RWPE2 (cell line): ENCODE measurements at regions not wholly inside any gene's neighbourhood (a gene's known extent, or its start where the extent isn't known, plus 50 kb on each side); places are given as distances from the start of the nearest gene placed in this dataset.
"Not testable (repeated sequence)": the region's sequence is repeated elsewhere in the genome, so short reads cannot be mapped to it uniquely, and the experiment has no call there.

Experiments used
- ATAC-seq: fragments of 200-7000 bp; cut with Tn5 transposase; 3 replicates; pipeline ENCODE4 v1.9.1; 2021; ENCODE audit warnings: low read depth
- DNase-seq: peaks from one replicate; pipeline ENCODE4 v3.0.0-alpha.2; 2020; ENCODE audit warnings: low spot score
- H3K27ac ChIP-seq: fragments of 450-650 bp; 2 replicates; pipeline ENCODE4 v1.5.1; 2017; ENCODE audit warnings: mild to moderate bottlenecking; ENCODE audit not compliant: poor library complexity, severe bottlenecking
- H3K27me3 ChIP-seq: fragments of 250-450 bp; sonication (Bioruptor Pico); 2 replicates; pipeline ENCODE4 v1.5.1; 2021; ENCODE audit warnings: mild to moderate bottlenecking, moderate library complexity; ENCODE audit not compliant: insufficient read depth, poor library complexity, severe bottlenecking
- H3K36me3 ChIP-seq: fragments of 250-450 bp; sonication (Bioruptor Pico); 2 replicates; pipeline ENCODE4 v1.5.1; 2020; ENCODE audit warnings: low read depth, mild to moderate bottlenecking, moderate library complexity
- H3K4me1 ChIP-seq: fragments of 250-450 bp; sonication (Bioruptor Pico); 2 replicates; pipeline ENCODE4 v1.5.1; 2021; ENCODE audit warnings: mild to moderate bottlenecking, moderate library complexity; ENCODE audit not compliant: insufficient read depth, poor library complexity, severe bottlenecking
- H3K4me3 ChIP-seq: fragments of 250-450 bp; sonication (Bioruptor Pico); 2 replicates; pipeline ENCODE4 v1.5.1; 2021; ENCODE audit warnings: mild to moderate bottlenecking, moderate library complexity; ENCODE audit not compliant: severe bottlenecking
- H3K9me3 ChIP-seq: fragments of 250-450 bp; sonication (Bioruptor Pico); 2 replicates; pipeline ENCODE4 v1.5.1; 2021; ENCODE audit warnings: mild to moderate bottlenecking, moderate library complexity; ENCODE audit not compliant: severe bottlenecking
- CTCF ChIP-seq: fragments of 450-650 bp; IDR thresholded peaks from one replicate; pipeline ENCODE4 v1.5.1; 2017; ENCODE audit warnings: mild to moderate bottlenecking, moderate library complexity; ENCODE audit not compliant: poor library complexity, severe bottlenecking

- Histone ChIP-seq H3K27me3 (peaks cover 4% of the 10 kb centered on the region), H3K4me1 (no peaks in the 10 kb centered on the region), H3K4me3 (no peak overlapping the region), H3K9me3 (no peaks in the 10 kb centered on the region), H3K27ac (no peak overlapping the region), H3K36me3 (no peaks in the 10 kb centered on the region)
- no peak for TF ChIP-seq CTCF
- no peak for ATAC-seq
- DNase-seq, result no peak
These were observed 599.1 kb upstream of the FSHR start for GRCh38 chr2:49753344-49753985.

DNA sequence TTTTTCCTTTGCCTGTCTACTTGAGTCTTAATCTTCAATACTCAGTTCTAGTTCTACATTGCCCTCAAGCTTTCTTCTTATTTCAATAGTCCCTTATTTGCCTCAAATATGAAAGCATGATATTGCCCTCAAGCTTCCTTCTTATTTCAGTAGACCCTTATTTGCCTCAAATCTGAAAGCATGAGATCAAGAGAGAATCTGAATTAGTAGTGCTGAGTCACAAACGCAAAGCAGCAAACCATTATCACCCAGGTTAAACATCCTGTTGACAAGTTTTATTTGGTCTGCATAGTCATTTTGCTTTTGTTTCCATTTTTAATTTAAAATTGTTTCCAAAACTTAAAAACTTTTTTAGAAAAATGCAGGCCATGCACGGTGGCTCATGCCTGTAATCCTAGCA, 583.3 kb upstream of the FSHR start:
- no peak overlapping the region for H3K27ac ChIP-seq
- H3K4me1 ChIP-seq, result no peaks in the 10 kb centered on the region
- H3K9me3 ChIP-seq, result no peaks in the 10 kb centered on the region
- no peaks in the 10 kb centered on the region for H3K27me3 ChIP-seq
- ATAC-seq (no peak), DNase-seq (no peak)
- no peak overlapping the region for H3K4me3 ChIP-seq
- no peaks in the 10 kb centered on the region for H3K36me3 ChIP-seq
- TF ChIP-seq CTCF, result no peak

DNA sequence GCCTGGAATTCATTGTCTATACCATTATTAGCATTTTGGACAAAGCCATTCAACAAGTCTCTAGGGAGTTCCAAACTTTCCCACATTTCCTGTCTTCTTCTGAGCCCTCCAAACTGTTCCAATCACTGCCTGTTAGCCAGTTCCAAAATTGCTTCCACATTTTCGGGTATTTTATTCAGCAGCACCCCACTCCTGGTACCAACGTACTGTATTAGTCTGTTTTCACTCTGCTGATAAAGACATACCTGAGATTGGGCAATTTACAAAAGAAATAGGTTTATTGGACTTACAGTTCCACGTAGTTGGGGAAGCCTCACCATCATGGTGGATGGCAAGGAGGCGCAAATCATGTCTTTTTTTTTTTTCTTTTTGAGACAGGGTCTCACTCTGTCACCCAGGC, 578.6 kb upstream of the FSHR start:
- H3K36me3 ChIP-seq, H3K27ac ChIP-seq, H3K9me3 ChIP-seq, ATAC-seq, H3K4me1 ChIP-seq, H3K4me3 ChIP-seq, DNase-seq, H3K27me3 ChIP-seq: not testable (repeated sequence)

DNA sequence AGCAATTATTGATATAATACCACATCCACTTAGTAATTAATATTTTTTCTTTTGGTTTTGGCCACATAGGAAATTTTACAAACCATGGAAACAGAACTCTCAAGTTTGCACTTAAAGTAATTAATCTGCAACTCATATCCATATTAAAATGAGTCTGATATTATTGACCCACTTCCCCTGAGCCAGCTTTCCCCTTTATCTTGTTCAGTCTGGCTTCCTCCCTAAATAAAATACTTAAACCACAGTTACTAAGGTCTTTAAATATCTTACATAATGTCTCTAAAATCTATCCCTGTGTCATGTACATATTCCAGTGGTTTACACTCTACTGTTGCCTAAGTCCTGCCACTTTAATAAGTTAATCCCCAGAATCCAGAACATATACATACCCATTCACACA, 564.9 kb upstream of the FSHR start:
- Histone ChIP-seq H3K4me1 (no peaks in the 10 kb centered on the region), H3K27ac (no peak overlapping the region), H3K27me3 (peaks cover 2% of the 10 kb centered on the region), H3K36me3 (no peaks in the 10 kb centered on the region), H3K9me3 (no peaks in the 10 kb centered on the region), H3K4me3 (no peak overlapping the region)
- DNase-seq (no peak), ATAC-seq (no peak)
- no peak for TF ChIP-seq CTCF

DNA sequence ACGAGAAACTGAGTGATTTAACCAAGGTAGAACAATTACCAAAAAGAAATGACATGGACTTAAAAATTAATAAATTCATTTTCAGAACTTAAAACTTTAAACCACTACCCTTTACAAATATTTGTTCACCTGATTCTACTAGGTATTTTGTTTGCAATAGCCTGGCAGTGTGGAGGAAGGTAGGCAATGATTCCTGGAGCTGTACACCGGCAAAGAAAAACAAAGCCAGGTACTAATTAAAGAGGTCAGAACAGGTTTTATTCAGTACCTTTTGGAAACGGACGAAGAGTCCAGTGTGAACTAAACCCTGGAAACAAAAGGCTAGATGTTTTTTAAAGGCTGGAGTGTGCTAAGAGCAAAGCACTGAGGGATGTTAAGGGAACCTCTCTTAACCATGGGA, 561.3 kb upstream of the FSHR start:
- DNase-seq (no peak), ATAC-seq (no peak)
- no peak overlapping the region for H3K27ac ChIP-seq
- no peak overlapping the region for H3K4me3 ChIP-seq
- no peaks in the 10 kb centered on the region for H3K4me1 ChIP-seq
- H3K9me3 ChIP-seq, result no peaks in the 10 kb centered on the region
- H3K27me3 ChIP-seq, result peaks cover 2% of the 10 kb centered on the region
- TF ChIP-seq CTCF, result no peak
- H3K36me3 ChIP-seq, result no peaks in the 10 kb centered on the region
